SK-N-SH (cell line): ENCODE measurements at regions not wholly inside any gene's neighbourhood (a gene's known extent, or its start where the extent isn't known, plus 50 kb on each side); places are given as distances from the start of the nearest gene placed in this dataset.

Source experiments
- CTCF ChIA-PET: fragments of 300-600, 350-600 bp; formaldehyde crosslinking; extraction: SDS; loops from one replicate; lab custom pipeline; 2021; lab: Yijun Ruan, JAX
- POLR2A ChIA-PET: fragments of 350-600 bp; sonication (Branson Sonifier 250); formaldehyde crosslinking; extraction: SDS; loops from one replicate; lab custom pipeline; 2020; ENCODE audit warnings: antibody characterized with exemption, inconsistent platforms; lab: Yijun Ruan, JAX
- DNase-seq: peaks from one replicate; pipeline ENCODE4 v3.0.0; 2012
- H2AFZ ChIP-seq: fragments of 200-600 bp; sonication (generic); 2 replicates; pipeline ENCODE4 v1.8.1; 2016; ENCODE audit warnings: antibody characterized with exemption, mild to moderate bottlenecking, low read depth
- H3F3A ChIP-seq: fragments of 200-600 bp; sonication (generic); replicated peaks from 2 replicates; pipeline ENCODE3; 2016; ENCODE audit warnings: antibody characterized with exemption, mild to moderate bottlenecking; ENCODE audit not compliant: insufficient read depth
- H3K27ac ChIP-seq, 2 experiments: fragments of 200-500 bp in 1 of 2; fragments of 200-600 bp in 1 of 2; sonication (Bioruptor generic) in 1 of 2; sonication (generic), shearing (Covaris generic) in 1 of 2; 2 replicates each; pipeline versions ENCODE4 v1.5.1 to v1.6.1; 2014 to 2016; ENCODE audit warnings: low read depth in 2 of 2, inconsistent platforms in 1 of 2, low read length in 1 of 2, mild to moderate bottlenecking in 1 of 2, mixed read lengths in 1 of 2
- H3K27me3 ChIP-seq: fragments of 200-600 bp; sonication (generic), shearing (Covaris generic); 2 replicates; pipeline ENCODE4 v1.6.1; 2016; ENCODE audit warnings: mixed run types; ENCODE audit not compliant: insufficient read depth
- H3K36me3 ChIP-seq, 2 experiments: fragments of 200-500 bp in 1 of 2; fragments of 200-600 bp in 1 of 2; sonication (Bioruptor generic) in 1 of 2; sonication (generic) in 1 of 2; replicated peaks in 1 of 2; 2 replicates each; pipeline versions ENCODE3 to v1.5.1; 2014 to 2016; ENCODE audit warnings: low read length in 1 of 2, mild to moderate bottlenecking in 1 of 2; ENCODE audit not compliant: insufficient read depth in 2 of 2, control insufficient read depth in 1 of 2
- H3K4me1 ChIP-seq, 2 experiments: fragments of 200-500 bp in 1 of 2; fragments of 200-600 bp in 1 of 2; sonication (Bioruptor generic) in 1 of 2; sonication (generic), shearing (Covaris generic) in 1 of 2; 2 replicates each; pipeline versions ENCODE4 v1.5.1 to v1.6.1; 2014 to 2016; ENCODE audit warnings: low read depth in 1 of 2, low read length in 1 of 2, mixed run types in 1 of 2; ENCODE audit not compliant: insufficient read depth in 2 of 2, control insufficient read depth in 1 of 2
- H3K4me2 ChIP-seq: fragments of 200-600 bp; sonication (generic), shearing (Covaris generic); 2 replicates; pipeline ENCODE4 v1.6.1; 2017; ENCODE audit warnings: mixed run types
- H3K4me3 ChIP-seq, 2 experiments: fragments of 200-500 bp in 1 of 2; fragments of 200-600 bp in 1 of 2; sonication (Bioruptor generic) in 1 of 2; sonication (generic), shearing (Covaris generic) in 1 of 2; 2 replicates each; pipeline versions ENCODE4 v1.5.1 to v1.8.1; 2014 to 2016; ENCODE audit warnings: low read depth in 2 of 2, inconsistent platforms in 1 of 2, low read length in 1 of 2, mild to moderate bottlenecking in 1 of 2, mixed read lengths in 1 of 2, moderate library complexity in 1 of 2
- H3K79me2 ChIP-seq: fragments of 200-600 bp; sonication (generic); 2 replicates; pipeline ENCODE4 v1.8.1; 2017; ENCODE audit warnings: mild to moderate bottlenecking; ENCODE audit not compliant: insufficient read depth
- H3K9ac ChIP-seq: fragments of 200-600 bp; sonication (generic); 2 replicates; pipeline ENCODE4 v1.6.1; 2017; ENCODE audit warnings: mixed run types
- H3K9me2 ChIP-seq: fragments of 200-600 bp; sonication (generic); 2 replicates; pipeline ENCODE4 v1.6.1; 2017; ENCODE audit warnings: mixed run types
- H3K9me3 ChIP-seq: fragments of 200-600 bp; sonication (generic); 2 replicates; pipeline ENCODE4 v1.6.1; 2017; ENCODE audit warnings: mixed run types, mild to moderate bottlenecking, moderate library complexity
- H4K20me1 ChIP-seq: fragments of 200-600 bp; sonication (generic); 2 replicates; pipeline ENCODE4 v1.6.1; 2017; ENCODE audit warnings: mild to moderate bottlenecking, mixed run types; ENCODE audit not compliant: insufficient read depth
- EP300 ChIP-seq, 2 experiments: IDR thresholded peaks; 2 replicates each; pipeline versions ENCODE4 v1.4.0 to v1.6.1; 2012; ENCODE audit warnings: borderline replicate concordance in 1 of 2, low read depth in 1 of 2, low read length in 1 of 2
- EZH2phosphoT487 ChIP-seq: fragments of 200-600 bp; sonication (generic); IDR thresholded peaks from 2 replicates; pipeline ENCODE4 v1.6.1; 2017; ENCODE audit warnings: low read depth, mixed run types, mild to moderate bottlenecking, antibody characterized with exemption, moderate library complexity, borderline replicate concordance
- FOSL2 ChIP-seq: IDR thresholded peaks from 2 replicates; pipeline ENCODE4 v1.4.0; 2012; ENCODE audit warnings: low read depth, mild to moderate bottlenecking, moderate library complexity, borderline replicate concordance
- FOXJ3 ChIP-seq: sonication (generic); formaldehyde crosslinking; IDR thresholded peaks from 2 replicates; pipeline ENCODE4 v1.5.1; 2020; ENCODE audit warnings: mild to moderate bottlenecking, missing genetic modification reagents
- GABPA ChIP-seq: IDR thresholded peaks from 2 replicates; pipeline ENCODE4 v1.4.0; 2012; ENCODE audit warnings: low read depth, mild to moderate bottlenecking
- GATA2 ChIP-seq: sonication (generic); formaldehyde crosslinking; IDR thresholded peaks from 2 replicates; pipeline ENCODE4 v1.5.0; 2020; ENCODE audit warnings: mild to moderate bottlenecking, missing genetic modification reagents
- IRF3 ChIP-seq: fragments of 150-350 bp; IDR thresholded peaks from 2 replicates; pipeline ENCODE4 v1.6.1; 2016; ENCODE audit warnings: mild to moderate bottlenecking, low read depth, low read length
- JUND ChIP-seq: IDR thresholded peaks from 2 replicates; pipeline ENCODE4 v1.4.0; 2012
- MEF2A ChIP-seq: IDR thresholded peaks from 2 replicates; pipeline ENCODE4 v1.4.0; 2012; ENCODE audit warnings: low read depth, borderline replicate concordance
- PBX3 ChIP-seq: IDR thresholded peaks from 2 replicates; pipeline ENCODE4; 2012
- POLR2AphosphoS5 ChIP-seq: IDR thresholded peaks from 2 replicates; pipeline ENCODE4 v1.6.1; 2012; ENCODE audit warnings: low read depth, low read length
- RCOR1 ChIP-seq: fragments of 150-350 bp; IDR thresholded peaks from 2 replicates; pipeline ENCODE4 v1.6.1; 2017; ENCODE audit warnings: antibody characterized with exemption, low read length
- REST ChIP-seq: IDR thresholded peaks from 2 replicates; pipeline ENCODE4 v1.6.1; 2012; ENCODE audit warnings: mild to moderate bottlenecking, low read depth, low read length, moderate library complexity
- RFX5 ChIP-seq: IDR thresholded peaks from 2 replicates; pipeline ENCODE4 v1.6.1; 2012; ENCODE audit warnings: mild to moderate bottlenecking, improper control_type of control experiment, low read length
- RXRA ChIP-seq: IDR thresholded peaks from 2 replicates; pipeline ENCODE4 v1.4.0; 2012; ENCODE audit warnings: low read depth, mild to moderate bottlenecking, borderline replicate concordance
- SIN3A ChIP-seq: IDR thresholded peaks from 2 replicates; pipeline ENCODE4 v1.6.1; 2012; ENCODE audit warnings: low read depth, mild to moderate bottlenecking, low read length, moderate library complexity, borderline replicate concordance
- TCF12 ChIP-seq: IDR thresholded peaks from 2 replicates; pipeline ENCODE4 v1.4.0; 2012
- USF1 ChIP-seq: IDR thresholded peaks from 2 replicates; pipeline ENCODE4 v1.4.0; 2012; ENCODE audit warnings: low read depth, borderline replicate concordance
- USF2 ChIP-seq: fragments of 150-350 bp; IDR thresholded peaks from 2 replicates; pipeline ENCODE4 v1.6.1; 2017; ENCODE audit warnings: antibody characterized with exemption, low read length, low read depth, borderline replicate concordance
- WGBS: methylation state at CpG from one replicate; pipeline ENCODE4 v1.1.6; 2017; ENCODE audit warnings: low lambda C conversion rate; 5-methylcytosine and 5-hydroxymethylcytosine counted together

GRCh38 chr14:28966416-28967233 lies 200.0 kb downstream of the FOXG1 start:
- H3K4me2 ChIP-seq: no peak overlapping the region
- H3K9me3 ChIP-seq: no peaks in the 10 kb centered on the region
- H4K20me1 ChIP-seq: no peaks in the 10 kb centered on the region
- no peaks in the 10 kb centered on the region for H3K9me2 ChIP-seq
- no peaks in the 10 kb centered on the region for H3K79me2 ChIP-seq
- no peak overlapping the region for H3K27ac ChIP-seq
- H3K36me3 ChIP-seq: no peaks in the 10 kb centered on the region
- no peak overlapping the region for H3K4me3 ChIP-seq
- H3F3A ChIP-seq: no peaks in the 10 kb centered on the region
- no peak for TF ChIP-seq EZH2phosphoT487
- no peak for TF ChIP-seq POLR2AphosphoS5
- TF ChIP-seq EP300 (IDR thresholded peaks at IDR 0.05; ENCODE audit: borderline replicate concordance in 1 of 2, low read depth in 1 of 2, low read length in 1 of 2): no peak
- no peak for TF ChIP-seq FOSL2
- TF ChIP-seq RFX5: no peak
- TF ChIP-seq TCF12: no peak
- no peak for TF ChIP-seq USF2
- no peak for TF ChIP-seq PBX3
- TF ChIP-seq FOXJ3: no peak
- TF ChIP-seq MEF2A: no peak
- TF ChIP-seq JUND: no peak
- no peak for TF ChIP-seq GATA2
- WGBS: 0% methylated on average over 2 of the region's 2 CpGs
- H3K4me1 ChIP-seq: no peaks in the 10 kb centered on the region
- H3K9ac ChIP-seq: no peak overlapping the region
- DNase-seq: no peak
- H2AFZ ChIP-seq: no peak overlapping the region
- H3K27me3 ChIP-seq: no peaks in the 10 kb centered on the region
- ChIA-PET CTCF (no interaction called here), POLR2A (no interaction called here)

GRCh38 chr14:28975084-28975483 lies 208.5 kb downstream of the FOXG1 start:
- no peak overlapping the region for H3K9ac ChIP-seq
- CTCF ChIA-PET: no interaction called here
- H3K9me3 ChIP-seq: no peaks in the 10 kb centered on the region
- no peaks in the 10 kb centered on the region for H3K79me2 ChIP-seq
- H3K27ac ChIP-seq: no peak overlapping the region
- no peak overlapping the region for H3K4me2 ChIP-seq
- H3F3A ChIP-seq: no peaks in the 10 kb centered on the region
- H2AFZ ChIP-seq: no peak overlapping the region
- H3K9me2 ChIP-seq: no peaks in the 10 kb centered on the region
- H3K4me1 ChIP-seq: no peaks in the 10 kb centered on the region
- H3K27me3 ChIP-seq: no peaks in the 10 kb centered on the region
- H4K20me1 ChIP-seq: no peaks in the 10 kb centered on the region
- WGBS: 0% methylated on average over 1 of the region's 1 CpG
- H3K36me3 ChIP-seq: no peaks in the 10 kb centered on the region
- no peak for DNase-seq
- POLR2A ChIA-PET: no interaction called here
- no peak for TF ChIP-seq JUND
- TF ChIP-seq GATA2: no peak
- TF ChIP-seq IRF3: no peak
- no peak for TF ChIP-seq USF2
- no peak for TF ChIP-seq GABPA
- no peak for TF ChIP-seq USF1
- TF ChIP-seq TCF12: no peak
- TF ChIP-seq RCOR1: no peak
- no peak for TF ChIP-seq RXRA
- TF ChIP-seq REST: no peak
- TF ChIP-seq SIN3A: no peak
- no peak overlapping the region for H3K4me3 ChIP-seq
